ENCODE measurements at regions not wholly inside any gene's neighbourhood (a gene's known extent, or its start where the extent isn't known, plus 50 kb on each side); places are given as distances from the start of the nearest gene placed in this dataset.

DNA sequence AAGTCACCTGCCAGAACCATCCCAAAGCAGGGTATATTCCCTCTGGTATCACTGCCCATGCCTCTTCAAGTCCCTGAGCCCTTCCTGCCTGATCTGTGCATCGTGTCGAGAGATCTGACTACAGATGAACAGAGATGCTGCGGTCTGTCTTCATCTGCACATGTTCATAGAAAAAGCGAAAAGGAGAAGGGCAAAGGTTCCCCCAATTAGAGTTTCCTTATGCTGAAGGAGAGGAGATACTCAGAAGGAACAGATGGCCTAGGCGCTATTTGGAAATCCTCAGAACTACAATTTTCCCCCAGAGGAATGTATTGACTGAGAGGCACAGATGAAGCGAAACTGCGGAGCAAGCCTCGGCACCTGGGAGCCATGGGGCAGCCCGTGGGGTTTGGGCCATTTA is 170.9 kb downstream of the SEC61B start:
- DNase-seq (ENCODE audit: low read depth in 1 of 2, low spot score in 2 of 2) (no peak), FAIRE-seq (no peak)
- Histone ChIP-seq H3K4ac (replicated peaks; ENCODE audit: insufficient read length, low read depth, low read length) (no peak overlapping the region), H3K23ac (ENCODE audit: insufficient read length) (no peak overlapping the region), H3K79me1 (ENCODE audit: low read depth, low read length) (no peaks in the 10 kb centered on the region), H2AFZ (ENCODE audit: low read length) (no peak overlapping the region), H2AK5ac (ENCODE audit: low read depth, low read length) (no peak overlapping the region), H2BK120ac (replicated peaks; ENCODE audit: low read depth, low read length) (no peak overlapping the region), H4K8ac (ENCODE audit: extremely low read depth, insufficient read depth, low read length) (no peak overlapping the region), H3K4me2 (ENCODE audit: insufficient read depth in 1 of 2, low read depth in 2 of 2, low read length in 2 of 2) (no peak overlapping the region), H2BK12ac (ENCODE audit: low read depth, low read length) (no peak overlapping the region), H3K56ac (replicated peaks; ENCODE audit: insufficient read length, low read depth, low read length) (no peak overlapping the region), H3K9ac (replicated peaks in 1 of 4; ENCODE audit: extremely low read depth in 1 of 4, low read depth in 3 of 4, low read length in 3 of 4) (no peak overlapping the region), H3K18ac (ENCODE audit: extremely low read depth, low read length) (no peak overlapping the region), H3K9me3 (ENCODE audit: insufficient read depth in 2 of 2, low read depth in 1 of 2, low read length in 1 of 2) (no peaks in the 10 kb centered on the region), H2BK5ac (ENCODE audit: low read depth, low read length) (no peak overlapping the region), H3K14ac (ENCODE audit: insufficient read length) (no peak overlapping the region), H3K4me1 (replicated peaks in 1 of 4; ENCODE audit: control insufficient read depth in 3 of 4, insufficient read depth in 4 of 4, low read length in 3 of 4) (no peaks in the 10 kb centered on the region), H3K79me2 (ENCODE audit: control insufficient read depth in 1 of 2, insufficient read depth in 2 of 2, low read length in 2 of 2) (no peaks in the 10 kb centered on the region), H3K36me3 (ENCODE audit: control insufficient read depth in 2 of 4, insufficient read depth in 4 of 4, low read length in 3 of 4) (no peaks in the 10 kb centered on the region), H4K5ac (ENCODE audit: insufficient read length, low read depth, low read length) (no peak overlapping the region), H2BK20ac (ENCODE audit: low read length) (no peak overlapping the region), H4K91ac (replicated peaks; ENCODE audit: insufficient read length, low read length) (no peak overlapping the region), H3K27me3 (replicated peaks in 1 of 4; ENCODE audit: control insufficient read depth in 3 of 4, extremely low read depth in 1 of 4, insufficient read depth in 3 of 4, low read length in 3 of 4) (no peaks in the 10 kb centered on the region), H3K27ac (ENCODE audit: low read depth, low read length) (no peak overlapping the region), H3K23me2 (ENCODE audit: low read depth, low read length) (no peaks in the 10 kb centered on the region), H4K20me1 (replicated peaks in 1 of 2; ENCODE audit: control insufficient read depth in 1 of 2, insufficient read depth in 2 of 2, low read length in 2 of 2) (no peaks in the 10 kb centered on the region), H3K4me3 (ENCODE audit: extremely low read depth in 1 of 4, insufficient read depth in 2 of 4, low read depth in 3 of 4, low read length in 4 of 4) (no peak overlapping the region), H2BK15ac (ENCODE audit: low read length) (no peak overlapping the region)
- 89% methylated on average over 9 of the region's 9 CpGs; no CpG with 5 or more reads in 1 of the 2 experiments for WGBS, 2 experiments (ENCODE audit: extremely low coverage in 1 of 2, insufficient coverage in 1 of 2, insufficient read length in 1 of 2, insufficient replicate concordance in 2 of 2, low coverage in 1 of 2, low lambda C conversion rate in 2 of 2, missing lambda C conversion rate in 1 of 2)
- ChIA-PET CTCF (ENCODE audit: partially characterized antibody) (interaction anchor here (0.7 kb wide), 1 partner anchor 9 kb away, joined by 3 read pairs; no protein-coding TSS in a partner anchor), POLR2A (ENCODE audit: partially characterized antibody) (no interaction called here)
- no peak for TF ChIP-seq YY1 (IDR thresholded peaks at IDR 0.05; ENCODE audit: low read depth, low read length)
- no peak for TF ChIP-seq FOSL1 (IDR thresholded peaks at IDR 0.05; ENCODE audit: insufficient read depth, low read depth, low read length)
- no peak for TF ChIP-seq CBX8 (IDR thresholded peaks at IDR 0.05; ENCODE audit: borderline replicate concordance, low read depth, low read length)
- no peak for TF ChIP-seq EP300 (IDR thresholded peaks at IDR 0.05; ENCODE audit: borderline replicate concordance in 1 of 2, low read depth in 2 of 2, low read length in 2 of 2)
- no peak for TF ChIP-seq POLR2AphosphoS5 (IDR thresholded peaks at IDR 0.05; ENCODE audit: low read depth, low read length)
- no peak for TF ChIP-seq TAF1 (IDR thresholded peaks at IDR 0.05; ENCODE audit: low read depth, low read length)
- TF ChIP-seq CREB1 (IDR thresholded peaks at IDR 0.05), result no peak
- TF ChIP-seq SIX5 (IDR thresholded peaks at IDR 0.05; ENCODE audit: low read depth, low read length), result no peak
